Thoracic aorta (tissue), 2 donors: ENCODE measurements at regions not wholly inside any gene's neighbourhood (a gene's known extent, or its start where the extent isn't known, plus 50 kb on each side); places are given as distances from the start of the nearest gene placed in this dataset.
"Not testable (repeated sequence)": the region's sequence is repeated elsewhere in the genome, so short reads cannot be mapped to it uniquely, and the experiment has no call there.

Experiments used
- ATAC-seq: fragments of 150-250 bp; one replicate; pipeline ENCODE4 v1.8.0; 2017; ENCODE audit warnings: low read depth; ENCODE audit not compliant: insufficient number of reproducible peaks, low FRiP score
- DNase-seq: peaks from one replicate; pipeline ENCODE4 v3.0.0-alpha.2; 2020; ENCODE audit warnings: low spot score
- H3K27ac ChIP-seq, 2 donors: fragments of 200-600 bp; sonication (generic); 1 replicate in 1 of 2; 2 replicates in 1 of 2; pipeline ENCODE4 v1.5.1; 2016; ENCODE audit warnings: mild to moderate bottlenecking in 2 of 2, moderate library complexity in 2 of 2
- H3K27me3 ChIP-seq: fragments of 200-600 bp; sonication (generic); replicated peaks from 2 replicates; pipeline ENCODE4 v1.6.0; 2016; ENCODE audit warnings: mild to moderate bottlenecking; ENCODE audit not compliant: insufficient read depth
- H3K36me3 ChIP-seq: fragments of 200-600 bp; sonication (generic); one replicate; pipeline ENCODE4 v1.5.1; 2016
- H3K4me1 ChIP-seq, 2 donors: fragments of 200-600 bp; sonication (generic); 1 replicate in 1 of 2; 2 replicates in 1 of 2; pipeline versions ENCODE4 v1.5.1 to v1.6.0; 2016; ENCODE audit warnings: low read depth in 2 of 2, mild to moderate bottlenecking in 1 of 2; ENCODE audit not compliant: control insufficient read depth in 1 of 2
- H3K4me3 ChIP-seq: fragments of 200-600 bp; sonication (generic); 2 replicates; pipeline ENCODE4 v1.5.1; 2016; ENCODE audit warnings: mild to moderate bottlenecking
- H3K9me3 ChIP-seq: fragments of 200-600 bp; sonication (generic); 2 replicates; pipeline ENCODE4 v1.5.1; 2016
- TF ChIP-seq, protein P1 (sequence below): fragments of 200-600 bp; sonication (generic); IDR thresholded peaks from one replicate; pipeline ENCODE4 v1.5.1; 2019; ENCODE audit warnings: antibody characterized with exemption

DNA sequence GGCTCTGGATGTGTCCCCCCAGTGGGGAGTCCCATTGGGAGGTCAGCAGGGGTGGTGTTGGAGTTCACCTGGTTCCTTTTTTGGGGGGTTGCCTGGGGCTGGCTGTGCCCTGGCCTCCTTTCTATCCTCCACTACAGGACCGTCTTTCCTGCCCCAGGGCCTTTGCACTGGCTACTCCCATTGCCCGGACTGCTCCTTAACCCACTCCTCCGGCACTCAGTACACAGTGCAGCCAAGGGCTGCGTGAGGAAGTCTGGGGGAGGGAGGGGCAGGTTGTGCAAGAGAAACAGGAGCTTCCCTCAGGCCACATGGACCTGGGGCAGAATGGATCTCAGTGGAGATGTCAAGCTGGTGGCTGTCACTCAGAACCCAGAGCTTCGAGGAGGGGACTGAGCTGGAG, 429.3 kb upstream of the SULF2 start:
- Histone ChIP-seq H3K27ac (no peak overlapping the region), H3K4me1 (no peaks in the 10 kb centered on the region), H3K27me3 (no peaks in the 10 kb centered on the region), H3K9me3 (no peaks in the 10 kb centered on the region), H3K4me3 (no peak overlapping the region), H3K36me3 (no peaks in the 10 kb centered on the region)
- ATAC-seq (no peak), DNase-seq (no peak)
- TF ChIP-seq, protein P1, sequence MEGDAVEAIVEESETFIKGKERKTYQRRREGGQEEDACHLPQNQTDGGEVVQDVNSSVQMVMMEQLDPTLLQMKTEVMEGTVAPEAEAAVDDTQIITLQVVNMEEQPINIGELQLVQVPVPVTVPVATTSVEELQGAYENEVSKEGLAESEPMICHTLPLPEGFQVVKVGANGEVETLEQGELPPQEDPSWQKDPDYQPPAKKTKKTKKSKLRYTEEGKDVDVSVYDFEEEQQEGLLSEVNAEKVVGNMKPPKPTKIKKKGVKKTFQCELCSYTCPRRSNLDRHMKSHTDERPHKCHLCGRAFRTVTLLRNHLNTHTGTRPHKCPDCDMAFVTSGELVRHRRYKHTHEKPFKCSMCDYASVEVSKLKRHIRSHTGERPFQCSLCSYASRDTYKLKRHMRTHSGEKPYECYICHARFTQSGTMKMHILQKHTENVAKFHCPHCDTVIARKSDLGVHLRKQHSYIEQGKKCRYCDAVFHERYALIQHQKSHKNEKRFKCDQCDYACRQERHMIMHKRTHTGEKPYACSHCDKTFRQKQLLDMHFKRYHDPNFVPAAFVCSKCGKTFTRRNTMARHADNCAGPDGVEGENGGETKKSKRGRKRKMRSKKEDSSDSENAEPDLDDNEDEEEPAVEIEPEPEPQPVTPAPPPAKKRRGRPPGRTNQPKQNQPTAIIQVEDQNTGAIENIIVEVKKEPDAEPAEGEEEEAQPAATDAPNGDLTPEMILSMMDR, result no peak

DNA sequence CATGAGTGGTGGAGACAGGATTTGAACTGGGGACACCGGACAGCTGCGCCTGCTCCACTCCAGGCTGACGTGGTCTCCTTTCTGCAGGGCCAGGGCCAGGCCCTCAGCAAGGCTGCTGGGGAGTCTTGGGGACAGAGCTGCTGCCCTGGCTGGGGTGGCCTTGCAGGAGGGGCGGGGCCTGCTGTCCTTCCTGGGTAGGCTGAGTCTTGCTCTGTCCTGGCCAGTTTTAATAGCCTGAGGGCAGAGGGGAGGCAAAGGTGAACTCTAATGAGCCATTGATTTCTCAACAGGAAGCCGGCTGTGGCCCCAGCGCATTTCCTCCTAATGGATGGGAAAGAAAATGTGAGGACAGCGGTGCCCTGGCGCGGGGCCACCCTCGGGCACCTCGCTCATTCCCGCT, 428.4 kb upstream of the SULF2 start:
- not testable (repeated sequence) for H3K9me3 ChIP-seq, H3K4me3 ChIP-seq, H3K4me1 ChIP-seq, ATAC-seq, H3K27me3 ChIP-seq, DNase-seq, H3K36me3 ChIP-seq, H3K27ac ChIP-seq

GRCh38 chr20:48212806-48213509, 427.7 kb upstream of the SULF2 start:
- TF ChIP-seq, protein P1, result no peak

DNA sequence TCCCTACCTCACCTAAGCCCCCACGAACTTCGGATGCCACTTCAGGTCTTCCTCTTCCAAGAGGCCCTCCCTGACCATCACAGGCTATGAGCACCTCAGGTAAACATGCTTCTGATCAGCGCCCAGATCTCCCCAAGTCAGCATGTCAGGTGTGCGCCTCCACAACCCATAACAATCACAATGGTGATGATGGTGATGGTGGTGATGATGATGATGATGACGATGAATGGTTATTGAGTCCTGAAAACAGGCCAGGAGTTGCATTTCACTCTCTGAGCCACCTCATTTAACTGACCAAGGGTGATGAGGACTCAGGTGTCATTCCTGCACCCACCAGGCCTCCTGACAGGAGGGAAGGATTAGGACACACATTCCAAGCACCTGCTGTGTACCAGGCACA, 426.6 kb upstream of the SULF2 start:
- TF ChIP-seq, protein P1, result no peak
- Histone ChIP-seq H3K4me3 (no peak overlapping the region), H3K4me1 (no peaks in the 10 kb centered on the region), H3K27me3 (no peaks in the 10 kb centered on the region), H3K36me3 (no peaks in the 10 kb centered on the region), H3K9me3 (no peaks in the 10 kb centered on the region), H3K27ac (no peak overlapping the region)
- ATAC-seq, result no peak
- DNase-seq, result no peak

More at GRCh38 chr20:48212806-48213509, 427.7 kb upstream of the SULF2 start:
- Histone ChIP-seq H3K27me3 (no peaks in the 10 kb centered on the region), H3K9me3 (no peaks in the 10 kb centered on the region), H3K27ac (no peak overlapping the region), H3K36me3 (no peaks in the 10 kb centered on the region), H3K4me3 (no peak overlapping the region), H3K4me1 (no peaks in the 10 kb centered on the region)
- ATAC-seq (no peak), DNase-seq (no peak)

- TF ChIP-seq, protein P1, result no peak
- Histone ChIP-seq H3K9me3 (no peaks in the 10 kb centered on the region), H3K36me3 (no peaks in the 10 kb centered on the region), H3K27me3 (no peaks in the 10 kb centered on the region), H3K27ac (no peak overlapping the region), H3K4me3 (no peak overlapping the region), H3K4me1 (no peaks in the 10 kb centered on the region)
- ATAC-seq (no peak), DNase-seq (no peak)
These were observed 426.0 kb upstream of the SULF2 start for GRCh38 chr20:48211238-48211637.
